GM23248 (cell line): ENCODE measurements at regions not wholly inside any gene's neighbourhood (a gene's known extent, or its start where the extent isn't known, plus 50 kb on each side); places are given as distances from the start of the nearest gene placed in this dataset.

Experiments used
- DNase-seq: peaks from one replicate; pipeline ENCODE4 v3.0.0-alpha.2; 2015
- H2AFZ ChIP-seq: fragments of 200-600 bp; sonication (generic); 2 replicates; pipeline ENCODE4 v1.6.1; 2016; ENCODE audit warnings: antibody characterized with exemption
- H3F3A ChIP-seq: fragments of 200-600 bp; sonication (generic); 2 replicates; pipeline ENCODE4 v1.6.1; 2016; ENCODE audit warnings: mild to moderate bottlenecking, antibody characterized with exemption, mixed run types; ENCODE audit not compliant: insufficient read depth
- H3K27ac ChIP-seq: fragments of 200-600 bp; sonication (generic); 2 replicates; pipeline ENCODE4 v1.5.1; 2016; ENCODE audit warnings: mild to moderate bottlenecking
- H3K27me3 ChIP-seq: fragments of 200-600 bp; sonication (generic); replicated peaks from 2 replicates; pipeline ENCODE4 v1.6.1; 2016; ENCODE audit warnings: mild to moderate bottlenecking; ENCODE audit not compliant: insufficient read depth
- H3K36me3 ChIP-seq: fragments of 200-600 bp; sonication (generic); 2 replicates; pipeline ENCODE4 v1.6.1; 2016; ENCODE audit warnings: low read depth, mild to moderate bottlenecking
- H3K4me1 ChIP-seq: fragments of 200-600 bp; sonication (generic); 2 replicates; pipeline ENCODE4 v1.6.1; 2016; ENCODE audit warnings: mild to moderate bottlenecking; ENCODE audit not compliant: insufficient read depth
- H3K4me2 ChIP-seq: fragments of 200-600 bp; sonication (generic); one replicate; pipeline ENCODE4 v1.6.1; 2016; ENCODE audit warnings: mild to moderate bottlenecking; ENCODE audit not compliant: unreplicated experiment
- H3K4me3 ChIP-seq: fragments of 200-600 bp; sonication (generic); 2 replicates; pipeline ENCODE4 v1.5.1; 2016; ENCODE audit warnings: mild to moderate bottlenecking
- H3K79me2 ChIP-seq: fragments of 200-600 bp; sonication (generic); 2 replicates; pipeline ENCODE4 v1.6.1; 2016; ENCODE audit warnings: mild to moderate bottlenecking; ENCODE audit not compliant: insufficient read depth
- H3K9ac ChIP-seq: fragments of 200-600 bp; sonication (generic); 2 replicates; pipeline ENCODE4 v1.6.1; 2016; ENCODE audit warnings: mild to moderate bottlenecking
- H3K9me2 ChIP-seq: fragments of 200-600 bp; sonication (generic); 2 replicates; pipeline ENCODE4 v1.6.1; 2016; ENCODE audit warnings: mixed run types, mild to moderate bottlenecking, moderate library complexity; ENCODE audit not compliant: insufficient read depth
- H3K9me3 ChIP-seq: fragments of 200-600 bp; sonication (generic); one replicate; pipeline ENCODE4 v1.6.1; 2017; ENCODE audit warnings: low read depth
- H4K20me1 ChIP-seq: fragments of 200-600 bp; sonication (generic); 2 replicates; pipeline ENCODE4 v1.6.0; 2016; ENCODE audit not compliant: insufficient read depth
- EZH2 ChIP-seq: fragments of 200-600 bp; sonication (generic); IDR thresholded peaks from 2 replicates; pipeline ENCODE4 v1.6.1; 2018; ENCODE audit warnings: antibody characterized with exemption, mild to moderate bottlenecking; ENCODE audit not compliant: insufficient read depth, poor library complexity, severe bottlenecking
- EZH2phosphoT487 ChIP-seq: fragments of 200-600 bp; sonication (generic); IDR thresholded peaks from 2 replicates; pipeline ENCODE4 v1.6.1; 2018; ENCODE audit warnings: antibody characterized with exemption, moderate library complexity, mild to moderate bottlenecking, low read depth; ENCODE audit not compliant: insufficient read depth
- WGBS, 2 experiments: methylation state at CpG; one replicate each; pipeline ENCODE4 v1.1.6; 2015 to 2017; ENCODE audit warnings: low lambda C conversion rate in 2 of 2, low coverage in 1 of 2; ENCODE audit errors: missing lambda C conversion rate in 2 of 2; 5-methylcytosine and 5-hydroxymethylcytosine counted together
- in situ Hi-C: fragments of 300-500 bp; cut with MboI; formaldehyde crosslinking; loops from 2 replicates; pipeline ENCODE4 v1.15.0; 2020

DNA sequence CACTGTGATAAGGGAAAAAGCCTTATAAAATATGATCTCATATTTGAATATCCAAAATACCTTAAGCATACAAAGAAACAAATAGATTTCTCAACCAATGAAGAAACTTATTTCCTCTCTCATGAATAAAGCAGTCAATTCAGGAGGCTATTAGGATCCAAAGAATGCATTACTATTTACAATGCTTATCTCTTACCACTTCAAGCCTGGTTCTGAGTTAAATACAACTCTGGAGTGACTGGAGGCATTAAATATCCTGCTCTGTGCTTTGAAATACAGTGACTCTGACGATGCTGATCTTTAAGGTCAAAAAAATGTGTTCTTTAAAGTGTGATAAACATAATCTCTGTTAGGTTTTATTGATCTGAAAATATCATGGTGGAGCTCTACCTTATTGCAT lies 493.2 kb downstream of the ZWINT start:
- H3K4me1 ChIP-seq, result no peaks in the 10 kb centered on the region
- in situ Hi-C loops, result no loop called here
- no peaks in the 10 kb centered on the region for H4K20me1 ChIP-seq
- no peak overlapping the region for H3K4me2 ChIP-seq
- H3K4me3 ChIP-seq, result no peak overlapping the region
- TF ChIP-seq EZH2phosphoT487, result no peak
- no peak for TF ChIP-seq EZH2
- H3K79me2 ChIP-seq, result no peaks in the 10 kb centered on the region
- H3F3A ChIP-seq, result no peaks in the 10 kb centered on the region
- peaks cover 4% of the 10 kb centered on the region for H3K9me3 ChIP-seq
- H3K9ac ChIP-seq, result no peak overlapping the region
- H3K27ac ChIP-seq, result no peak overlapping the region
- H3K9me2 ChIP-seq, result no peaks in the 10 kb centered on the region
- H3K36me3 ChIP-seq, result no peaks in the 10 kb centered on the region
- H3K27me3 ChIP-seq, result no peaks in the 10 kb centered on the region
- 0 to 5% methylated on average over 1 of the region's 1 CpG for WGBS, 2 experiments
- no peak for DNase-seq
- no peak overlapping the region for H2AFZ ChIP-seq

DNA sequence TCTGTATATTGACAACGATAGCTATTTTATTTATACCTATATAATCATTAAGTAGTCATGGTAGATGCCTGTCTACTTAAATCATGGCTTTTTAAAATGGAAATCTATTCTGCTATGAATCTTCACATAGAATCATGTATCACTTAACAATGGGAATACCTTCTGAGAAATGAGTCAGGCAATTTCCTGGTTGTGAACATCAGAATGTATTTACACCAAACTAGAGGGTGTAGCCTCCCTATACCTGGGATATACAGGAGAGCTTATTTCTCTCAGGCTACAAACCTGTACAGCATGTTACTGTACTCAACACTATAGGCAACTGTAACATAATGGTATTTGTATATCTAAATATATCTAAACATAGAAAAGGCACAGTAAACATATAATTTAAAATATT lies 502.3 kb downstream of the ZWINT start:
- no peak for DNase-seq
- Histone ChIP-seq H3K79me2 (no peaks in the 10 kb centered on the region), H4K20me1 (no peaks in the 10 kb centered on the region), H3F3A (no peaks in the 10 kb centered on the region), H3K4me1 (no peaks in the 10 kb centered on the region), H3K27ac (no peak overlapping the region), H3K9me2 (no peaks in the 10 kb centered on the region), H3K9me3 (peaks cover under 1% of the 10 kb centered on the region), H3K4me2 (no peak overlapping the region), H2AFZ (no peak overlapping the region), H3K27me3 (no peaks in the 10 kb centered on the region), H3K9ac (no peak overlapping the region), H3K36me3 (no peaks in the 10 kb centered on the region), H3K4me3 (no peak overlapping the region)
- TF ChIP-seq EZH2 (no peak), EZH2phosphoT487 (no peak)
- in situ Hi-C loops, result no loop called here
- 14 to 17% methylated on average over 1 of the region's 1 CpG for WGBS, 2 experiments

DNA sequence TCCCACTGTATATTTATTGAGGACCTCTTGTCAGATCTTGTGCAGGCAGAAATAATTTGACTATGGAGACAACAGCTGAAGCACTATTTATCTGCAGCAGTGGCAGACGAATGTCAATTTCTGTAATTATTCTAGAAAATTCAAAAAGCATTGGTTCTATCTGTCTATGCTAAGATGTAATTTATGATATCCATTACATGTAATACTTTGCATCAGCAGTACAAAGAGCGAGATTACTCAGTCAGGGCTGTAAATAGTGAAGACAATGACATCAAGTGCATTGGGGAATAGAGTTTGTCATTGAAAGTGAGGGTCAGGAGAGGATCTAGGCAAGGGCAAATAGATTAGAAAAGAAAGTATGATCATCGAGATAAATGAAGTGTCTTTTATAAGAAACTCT lies 508.2 kb downstream of the ZWINT start:
- TF ChIP-seq EZH2, result no peak
- TF ChIP-seq EZH2phosphoT487, result no peak
- no peak for DNase-seq
- in situ Hi-C loops, result no loop called here
- H3K4me2 ChIP-seq, result no peak overlapping the region
- 14 to 15% methylated on average over 3 of the region's 3 CpGs for WGBS, 2 experiments
- H3K9me3 ChIP-seq, result no peaks in the 10 kb centered on the region
- no peaks in the 10 kb centered on the region for H4K20me1 ChIP-seq
- no peaks in the 10 kb centered on the region for H3K36me3 ChIP-seq
- H3K27me3 ChIP-seq, result no peaks in the 10 kb centered on the region
- no peaks in the 10 kb centered on the region for H3K4me1 ChIP-seq
- no peaks in the 10 kb centered on the region for H3F3A ChIP-seq
- H3K79me2 ChIP-seq, result no peaks in the 10 kb centered on the region
- no peak overlapping the region for H3K27ac ChIP-seq
- H3K9me2 ChIP-seq, result no peaks in the 10 kb centered on the region
- H3K9ac ChIP-seq, result no peak overlapping the region
- H3K4me3 ChIP-seq, result no peak overlapping the region
- H2AFZ ChIP-seq, result no peak overlapping the region

DNA sequence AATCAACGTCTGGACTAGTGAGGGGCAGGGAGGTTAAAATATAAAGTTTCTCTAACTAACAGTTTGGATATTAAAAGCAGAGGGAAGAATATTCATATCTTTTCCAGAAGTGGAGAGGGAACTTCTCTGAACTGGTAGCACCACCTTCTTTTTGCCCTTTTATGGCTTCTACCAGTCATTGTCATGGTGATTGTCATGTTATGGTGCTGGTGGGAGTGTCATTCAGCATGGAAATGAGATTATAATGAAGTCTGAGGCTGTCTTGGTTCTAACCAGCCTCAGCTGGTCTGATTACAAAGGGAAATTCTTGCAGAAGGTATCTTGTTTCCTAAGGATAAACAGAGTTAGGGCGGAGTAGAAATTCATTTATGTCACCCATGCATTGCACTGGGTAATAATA lies 523.8 kb downstream of the ZWINT start:
- H3K9me3 ChIP-seq, result no peaks in the 10 kb centered on the region
- WGBS, 2 experiments, result 37 to 40% methylated on average over 2 of the region's 2 CpGs
- H3K4me1 ChIP-seq, result no peaks in the 10 kb centered on the region
- H3K4me3 ChIP-seq, result no peak overlapping the region
- no peak overlapping the region for H3K27ac ChIP-seq
- no peak for TF ChIP-seq EZH2
- no peak for TF ChIP-seq EZH2phosphoT487
- H2AFZ ChIP-seq, result no peak overlapping the region
- H3K9ac ChIP-seq, result no peak overlapping the region
- H3F3A ChIP-seq, result no peaks in the 10 kb centered on the region
- H3K36me3 ChIP-seq, result no peaks in the 10 kb centered on the region
- H3K9me2 ChIP-seq, result no peaks in the 10 kb centered on the region
- DNase-seq, result no peak
- no peaks in the 10 kb centered on the region for H3K79me2 ChIP-seq
- no peaks in the 10 kb centered on the region for H4K20me1 ChIP-seq
- no peak overlapping the region for H3K4me2 ChIP-seq
- in situ Hi-C loops, result no loop called here
- no peaks in the 10 kb centered on the region for H3K27me3 ChIP-seq

DNA sequence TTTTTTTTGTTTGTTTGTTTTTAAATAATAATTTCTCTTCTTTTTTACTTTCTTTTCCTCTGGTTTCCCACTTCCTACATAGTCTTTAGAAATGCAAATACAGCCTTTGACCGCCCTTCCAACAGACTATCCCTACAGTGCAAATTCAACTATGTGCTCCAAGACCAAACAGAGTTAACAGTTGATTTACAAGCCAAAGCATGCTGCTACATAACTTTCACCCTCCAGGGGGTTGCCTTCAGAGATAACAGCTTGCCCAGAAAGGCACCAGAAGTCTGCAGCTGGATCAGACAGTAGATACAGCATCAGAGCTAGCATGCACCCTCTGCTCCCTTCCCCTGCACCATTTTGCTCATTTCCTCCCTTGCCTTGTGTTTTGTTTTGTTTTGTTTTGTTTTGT lies 539.0 kb downstream of the ZWINT start:
- 23 to 50% methylated on average over 1 of the region's 1 CpG for WGBS, 2 experiments
- Histone ChIP-seq H3K9me2 (no peaks in the 10 kb centered on the region), H3K27me3 (no peaks in the 10 kb centered on the region), H3K4me2 (no peak overlapping the region), H2AFZ (no peak overlapping the region), H3K27ac (no peak overlapping the region), H3K79me2 (no peaks in the 10 kb centered on the region), H3F3A (no peaks in the 10 kb centered on the region), H3K4me3 (no peak overlapping the region), H4K20me1 (no peaks in the 10 kb centered on the region), H3K36me3 (no peaks in the 10 kb centered on the region), H3K4me1 (no peaks in the 10 kb centered on the region), H3K9me3 (no peaks in the 10 kb centered on the region), H3K9ac (no peak overlapping the region)
- in situ Hi-C loops, result no loop called here
- DNase-seq, result no peak
- no peak for TF ChIP-seq EZH2
- no peak for TF ChIP-seq EZH2phosphoT487
